Activated CD4-positive, alpha-beta T cell treated with anti-CD3 and anti-CD28 coated beads, Interleukin-2, amount 50 U/mL, for 16 hours (primary cell): ENCODE measurements at regions not wholly inside any gene's neighbourhood (a gene's known extent, or its start where the extent isn't known, plus 50 kb on each side); places are given as distances from the start of the nearest gene placed in this dataset.
A peak's percentile ranks its signal among the peaks of the same experiment; 100 is the strongest.
"Not testable (repeated sequence)": the region's sequence is repeated elsewhere in the genome, so short reads cannot be mapped to it uniquely, and the experiment has no call there.

Experiments used
- DNase-seq: peaks from one replicate; pipeline ENCODE4 v3.0.0-alpha.2; 2020

GRCh38 chr18:59059140-59059539 is 80.5 kb upstream of the SEC11C start:
- no peak for DNase-seq

DNA sequence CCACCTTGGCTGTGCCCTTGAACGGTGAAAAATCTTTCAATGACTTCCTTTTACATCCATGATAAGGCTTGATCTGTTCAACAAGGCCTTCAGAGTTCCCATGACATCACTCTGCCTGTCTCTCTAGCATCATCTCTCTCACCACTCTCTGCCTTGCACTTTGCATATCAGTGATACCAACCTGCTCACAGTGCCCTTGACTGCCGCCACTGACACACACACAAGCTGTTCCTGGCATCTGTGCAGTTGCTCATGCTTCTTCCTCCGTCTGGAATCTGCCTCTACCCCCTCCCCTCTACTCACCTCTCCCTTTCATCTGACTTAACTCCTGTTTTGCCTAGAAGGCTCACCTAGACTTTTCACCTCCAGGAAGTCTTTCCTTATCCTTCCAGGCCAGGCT is 79.1 kb upstream of the SEC11C start:
- no peak for DNase-seq

GRCh38 chr18:59061914-59062642 is 77.6 kb upstream of the SEC11C start:
- DNase-seq: no peak

DNA sequence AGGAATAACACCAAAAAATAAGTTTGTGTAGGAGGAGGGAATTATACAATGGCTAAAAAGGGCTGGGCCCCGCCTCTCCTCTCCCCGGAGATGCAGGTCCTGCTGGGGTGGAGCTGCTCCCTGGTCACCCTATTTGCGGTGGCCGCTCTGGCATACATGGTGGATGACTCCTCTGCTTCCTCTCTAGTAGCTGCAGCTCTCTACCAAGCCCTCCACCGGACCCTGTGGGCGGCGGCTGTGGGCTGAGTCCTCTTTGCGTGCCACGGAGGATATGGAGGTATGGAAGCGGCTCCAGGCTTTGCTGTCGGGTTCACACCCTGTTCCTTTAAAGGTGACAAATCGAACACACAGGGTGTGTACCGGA is 77.1 kb upstream of the SEC11C start:
- no peak for DNase-seq

GRCh38 chr18:59063300-59063906 is 76.3 kb upstream of the SEC11C start:
- no peak for DNase-seq

DNA sequence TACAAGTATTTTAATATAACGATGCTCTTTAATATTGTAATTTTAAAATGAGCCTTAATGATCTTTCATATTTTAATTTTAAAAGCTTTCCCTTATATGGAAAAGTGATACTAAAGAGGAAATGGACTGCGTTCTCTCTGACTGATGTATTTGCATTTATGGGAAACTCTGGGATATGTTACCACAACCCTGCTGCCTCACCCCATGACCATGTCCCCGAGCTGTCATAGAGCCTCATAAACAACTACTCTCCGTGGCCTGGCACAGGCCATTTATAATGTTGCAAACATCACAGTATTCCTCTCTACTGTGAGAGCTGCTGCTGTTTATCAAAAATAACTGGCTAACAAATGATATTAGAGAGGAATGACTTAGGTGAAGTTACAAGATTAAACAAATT is 75.8 kb upstream of the SEC11C start:
- no peak for DNase-seq

- DNase-seq: no peak
Observed at GRCh38 chr18:59065684-59066083, 74.0 kb upstream of the SEC11C start.

GRCh38 chr18:59067873-59068272 is 71.8 kb upstream of the SEC11C start:
- DNase-seq: no peak

GRCh38 chr18:59068276-59069071 is 71.2 kb upstream of the SEC11C start:
- DNase-seq: no peak

GRCh38 chr18:59070181-59070912 is 69.3 kb upstream of the SEC11C start:
- DNase-seq: peak; percentile 85

- no peak for DNase-seq
Observed at GRCh38 chr18:59072727-59073421, 66.8 kb upstream of the SEC11C start.

DNA sequence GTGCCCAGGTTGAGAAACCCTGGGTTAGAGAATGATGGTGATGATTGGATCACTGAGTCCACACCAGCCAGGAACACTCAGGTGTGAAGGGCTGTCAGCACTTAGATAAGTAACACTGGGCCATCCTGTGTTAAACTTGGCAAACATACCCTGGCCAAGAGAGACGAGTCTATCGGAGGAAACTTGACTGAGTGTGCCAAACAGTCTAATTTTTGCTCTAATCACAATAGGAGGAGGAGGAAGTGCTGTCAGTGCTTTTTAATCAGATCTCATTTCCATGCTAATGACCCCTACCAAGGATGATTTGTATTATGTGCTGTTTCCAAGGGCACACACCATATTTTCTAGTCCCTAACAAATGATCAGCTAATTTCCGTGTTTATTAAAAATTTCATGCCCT is 63.8 kb upstream of the SEC11C start:
- no peak for DNase-seq

DNA sequence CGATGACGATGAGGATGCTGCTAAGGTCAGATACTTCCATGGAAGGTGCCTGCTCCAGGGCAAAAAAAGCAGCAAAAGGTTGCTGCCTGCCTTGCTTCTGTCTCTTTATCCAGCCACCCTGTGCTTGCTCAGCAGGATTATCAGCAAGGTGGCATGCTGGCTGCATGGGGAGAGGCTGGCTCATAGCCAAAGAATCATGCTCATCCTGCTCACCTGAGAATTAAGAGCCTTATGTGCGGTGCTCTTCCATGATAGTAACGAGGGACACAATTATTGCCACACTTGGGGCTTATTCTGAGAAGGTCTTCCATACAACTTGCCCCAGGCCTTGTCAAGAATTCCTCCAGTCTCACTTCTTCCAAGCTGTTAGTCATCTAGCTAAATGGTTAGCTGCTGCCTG is 60.4 kb upstream of the SEC11C start:
- no peak for DNase-seq

DNA sequence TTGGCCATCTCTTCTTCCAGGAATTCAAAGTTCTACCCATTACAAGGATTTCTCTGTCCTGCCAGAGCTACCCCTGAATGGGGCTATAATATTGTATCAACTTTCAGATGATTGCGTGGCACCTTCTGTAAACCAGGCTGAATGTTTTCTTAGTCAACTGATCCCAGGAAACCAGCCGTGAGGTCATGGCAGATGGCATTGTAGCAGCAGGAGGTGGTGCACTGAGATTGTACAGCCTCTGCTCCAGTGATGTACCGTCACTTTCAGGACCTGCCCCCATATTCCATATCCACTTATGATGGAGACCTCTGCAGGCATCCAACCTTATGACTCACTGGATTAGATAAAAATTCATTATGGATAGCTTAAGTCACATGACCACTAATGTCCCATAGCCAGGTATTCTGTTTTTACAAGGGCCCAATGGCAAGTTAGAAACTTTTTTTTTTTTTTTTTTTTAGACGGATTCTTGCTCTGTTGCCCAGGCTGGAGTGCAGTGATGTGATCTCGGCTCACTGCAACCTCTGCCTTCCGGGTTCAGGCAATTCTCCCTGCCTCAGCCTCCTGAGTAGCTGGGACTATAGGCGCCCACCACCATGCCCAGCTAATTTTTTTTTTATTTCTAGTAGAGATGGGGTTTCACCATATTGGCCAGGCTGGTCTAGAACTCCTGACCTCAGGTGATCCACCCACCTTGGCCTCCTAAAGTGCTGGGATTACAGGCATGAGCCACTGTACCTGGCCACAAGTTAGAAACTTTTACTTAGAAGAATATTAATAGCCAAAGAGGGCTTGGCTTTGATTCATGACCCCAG is 59.8 kb upstream of the SEC11C start:
- DNase-seq: not testable (repeated sequence)

- DNase-seq: no peak
Observed at GRCh38 chr18:59083136-59083818, 56.4 kb upstream of the SEC11C start.

DNA sequence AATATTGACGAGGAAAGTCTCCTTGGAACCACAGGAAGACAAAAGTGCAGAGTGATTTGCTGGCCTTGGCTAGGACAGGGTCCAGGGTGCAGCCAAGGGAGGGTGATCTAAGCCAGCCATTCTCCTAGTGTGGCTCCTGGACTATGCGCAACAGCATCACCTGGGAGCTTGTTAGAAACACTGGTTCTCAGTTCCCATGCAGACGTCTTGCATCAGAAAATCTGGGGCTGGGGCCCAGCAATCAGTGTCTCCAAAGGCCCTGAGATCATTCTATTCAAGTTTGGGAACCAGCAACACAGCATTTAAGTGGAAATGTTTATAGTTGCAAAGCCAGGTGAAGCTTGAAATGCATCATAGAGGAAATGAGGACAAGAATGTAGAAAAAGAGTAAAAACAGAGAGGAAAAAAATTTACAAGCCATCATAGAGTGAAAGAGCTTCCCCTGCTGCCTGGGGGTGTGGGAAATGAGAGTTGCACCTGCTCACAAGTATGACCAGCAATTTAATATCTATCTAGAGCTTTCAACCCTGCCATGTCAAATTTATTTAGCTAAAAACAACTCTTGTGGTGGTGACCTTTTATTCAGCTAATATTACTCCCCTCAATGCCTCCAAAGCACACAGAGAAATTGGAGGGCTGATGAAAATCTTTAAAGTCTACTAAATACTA is 54.4 kb upstream of the SEC11C start:
- no peak for DNase-seq

DNA sequence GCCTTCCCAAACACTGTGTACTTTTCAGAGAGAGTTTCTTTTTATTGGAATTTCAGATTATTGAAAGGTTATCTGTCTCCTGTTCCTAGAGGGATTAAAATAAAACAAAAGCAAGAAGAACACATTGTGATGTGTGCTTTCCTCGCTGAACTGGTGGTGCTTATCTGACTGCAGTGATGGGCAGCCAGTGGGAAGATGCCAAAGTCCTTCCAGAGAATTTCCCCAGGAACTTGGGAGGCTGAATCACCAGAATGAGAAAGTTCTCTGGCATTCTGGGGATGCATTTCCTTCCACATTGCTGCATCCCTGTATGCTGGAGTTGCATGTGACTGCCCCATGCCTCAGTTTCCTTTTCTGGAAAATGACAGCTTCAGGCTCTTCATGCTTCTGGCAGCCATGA is 53.9 kb upstream of the SEC11C start:
- no peak for DNase-seq

DNA sequence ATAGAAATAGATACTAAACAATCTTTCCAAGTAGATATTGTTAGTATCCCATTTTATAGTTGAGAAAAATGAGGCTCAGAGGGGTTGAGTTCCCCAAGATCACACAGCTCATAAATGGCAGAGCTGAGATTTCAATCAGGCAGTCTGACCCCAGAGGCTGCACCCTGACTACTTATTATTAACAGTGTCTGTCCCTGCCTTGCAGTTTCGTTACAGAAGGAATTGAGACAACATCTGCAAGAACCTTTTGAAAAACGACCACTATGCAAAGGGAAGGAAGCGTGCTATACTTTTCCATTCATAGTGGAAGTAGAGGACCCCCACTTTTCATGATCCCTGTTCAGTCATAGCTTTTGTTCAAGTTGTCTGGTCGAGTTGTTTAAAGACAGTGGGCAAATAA is 53.2 kb upstream of the SEC11C start:
- DNase-seq: no peak

- DNase-seq: no peak
Observed at GRCh38 chr18:59087391-59087790, 52.3 kb upstream of the SEC11C start.
